Fibroblast of the conjunctiva (primary cell): ENCODE measurements at regions not wholly inside any gene's neighbourhood (a gene's known extent, or its start where the extent isn't known, plus 50 kb on each side); places are given as distances from the start of the nearest gene placed in this dataset.
A peak's percentile ranks its signal among the peaks of the same experiment; 100 is the strongest.

Source experiments
- DNase-seq: peaks from one replicate; pipeline ENCODE4 v3.0.0-alpha.2; 2010; ENCODE audit warnings: low read depth

- DNase-seq, result no peak
Observed at GRCh38 chr7:20021066-20021465, 196.1 kb downstream of the MACC1 start.

- no peak for DNase-seq
Observed at GRCh38 chr7:20019757-20020432, 197.3 kb downstream of the MACC1 start.

- DNase-seq, result no peak
Observed at GRCh38 chr7:20016669-20017068, 200.5 kb downstream of the MACC1 start.

GRCh38 chr7:20013536-20013935, 203.6 kb downstream of the MACC1 start:
- no peak for DNase-seq

GRCh38 chr7:20012100-20012499, 205.1 kb downstream of the MACC1 start:
- no peak for DNase-seq

- DNase-seq, result no peak
Observed at GRCh38 chr7:20010877-20011276, 206.3 kb downstream of the MACC1 start.

- no peak for DNase-seq
Observed at GRCh38 chr7:20007510-20007909, 209.7 kb downstream of the MACC1 start.

GRCh38 chr7:20005081-20005480, 212.1 kb downstream of the MACC1 start:
- DNase-seq, result no peak

GRCh38 chr7:19999681-20000080, 217.5 kb downstream of the MACC1 start:
- no peak for DNase-seq

GRCh38 chr7:19991936-19992335, 218.5 kb upstream of the TMEM196 start:
- no peak for DNase-seq

- DNase-seq, result no peak
Observed at GRCh38 chr7:19989906-19990305, 216.5 kb upstream of the TMEM196 start.

- no peak for DNase-seq
Observed at GRCh38 chr7:19988860-19989259, 215.4 kb upstream of the TMEM196 start.

- DNase-seq, result no peak
Observed at GRCh38 chr7:19984231-19984632, 210.8 kb upstream of the TMEM196 start.

- peak; percentile 28 for DNase-seq
Observed at GRCh38 chr7:19982841-19983835, 209.7 kb upstream of the TMEM196 start.

- no peak for DNase-seq
Observed at GRCh38 chr7:19973581-19973980, 200.2 kb upstream of the TMEM196 start.

GRCh38 chr7:19972876-19973275, 199.5 kb upstream of the TMEM196 start:
- DNase-seq, result no peak

- DNase-seq, result no peak
Observed at GRCh38 chr7:19971956-19972355, 198.5 kb upstream of the TMEM196 start.

GRCh38 chr7:19970514-19970913, 197.1 kb upstream of the TMEM196 start:
- no peak for DNase-seq

GRCh38 chr7:19969859-19970493, 196.6 kb upstream of the TMEM196 start:
- no peak for DNase-seq

GRCh38 chr7:19964246-19964645, 190.8 kb upstream of the TMEM196 start:
- DNase-seq, result peak; percentile 13

GRCh38 chr7:19963695-19964094, 190.3 kb upstream of the TMEM196 start:
- DNase-seq, result no peak

GRCh38 chr7:19958309-19958896, 185.0 kb upstream of the TMEM196 start:
- peak; percentile 51 for DNase-seq
